ENCODE measurements at regions not wholly inside any gene's neighbourhood (a gene's known extent, or its start where the extent isn't known, plus 50 kb on each side); places are given as distances from the start of the nearest gene placed in this dataset.
A peak's percentile ranks its signal among the peaks of the same experiment; 100 is the strongest.

DNA sequence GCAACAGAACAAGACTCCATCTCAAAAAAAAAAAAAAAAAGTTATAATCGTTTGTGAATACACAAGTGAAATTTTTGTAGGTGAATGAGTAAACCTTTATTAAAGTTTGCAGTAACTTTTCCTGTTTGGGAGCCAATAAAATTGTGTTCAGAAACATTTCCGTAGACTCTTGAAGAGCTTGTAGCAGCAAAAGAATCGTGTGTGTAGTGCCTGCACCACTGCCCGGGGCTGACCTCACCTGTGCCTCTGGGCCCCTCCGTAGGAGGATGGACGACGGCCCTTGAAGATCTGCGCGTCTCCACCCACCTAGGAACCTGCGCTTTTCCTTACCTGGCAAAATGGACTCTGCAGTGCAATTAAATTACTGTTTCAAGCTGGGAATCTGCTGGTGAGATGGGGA lies 366.0 kb downstream of the THBS2 start:
- H3K4me3 ChIP-seq (ENCODE audit: low read length in 2 of 2): no peak overlapping the region
- H3K4me1 ChIP-seq (ENCODE audit: control insufficient read depth in 2 of 2, insufficient read depth in 2 of 2, low read length in 2 of 2): no peaks in the 10 kb centered on the region
- H3K27ac ChIP-seq (ENCODE audit: low read depth in 1 of 2, low read length in 1 of 2): no peak overlapping the region
- DNase-seq (ENCODE audit: low read depth in 6 of 9, low spot score in 9 of 9): no peak
- no peaks in the 10 kb centered on the region for H3K36me3 ChIP-seq (ENCODE audit: control insufficient read depth in 2 of 2, insufficient read depth in 2 of 2, low read length in 1 of 2)
- no peaks in the 10 kb centered on the region for H3K9me3 ChIP-seq (ENCODE audit: control insufficient read depth in 2 of 2, insufficient read depth in 1 of 2, low read length in 1 of 2)
- 94% methylated on average over 10 of the region's 10 CpGs for WGBS
- peaks cover 0 to 2% of the 10 kb centered on the region in 2 donors for H3K27me3 ChIP-seq (ENCODE audit: control insufficient read depth in 2 of 2, insufficient read depth in 1 of 2, low read length in 1 of 2)

DNA sequence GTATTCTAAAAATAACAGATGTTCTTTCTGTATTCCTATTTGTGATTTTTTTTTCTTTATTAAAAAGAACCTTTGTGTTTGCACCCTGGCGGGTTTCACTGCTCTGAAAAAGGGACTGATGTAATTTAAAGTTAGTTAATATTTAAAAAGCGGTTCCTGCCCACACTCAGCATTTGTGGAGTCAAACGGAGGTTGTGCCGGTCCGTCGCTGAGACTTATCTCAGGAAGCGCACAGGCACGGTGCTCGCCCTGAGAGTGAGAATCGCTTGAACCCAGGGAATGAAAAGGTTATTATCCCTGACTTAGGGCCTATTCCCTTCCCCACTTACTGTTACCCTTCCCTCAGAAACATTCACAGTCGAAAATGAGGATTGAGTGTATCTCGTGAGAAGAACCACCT lies 366.7 kb downstream of the THBS2 start:
- Histone ChIP-seq H3K36me3 (ENCODE audit: control insufficient read depth in 2 of 2, insufficient read depth in 2 of 2, low read length in 1 of 2) (no peaks in the 10 kb centered on the region), H3K27ac (ENCODE audit: low read depth in 1 of 2, low read length in 1 of 2) (no peak overlapping the region), H3K9me3 (ENCODE audit: control insufficient read depth in 2 of 2, insufficient read depth in 1 of 2, low read length in 1 of 2) (no peaks in the 10 kb centered on the region), H3K4me3 (ENCODE audit: low read length in 2 of 2) (no peak overlapping the region), H3K27me3 (ENCODE audit: control insufficient read depth in 2 of 2, insufficient read depth in 1 of 2, low read length in 1 of 2) (peaks cover 0 to 2% of the 10 kb centered on the region in 2 donors), H3K4me1 (ENCODE audit: control insufficient read depth in 2 of 2, insufficient read depth in 2 of 2, low read length in 2 of 2) (no peaks in the 10 kb centered on the region)
- 94% methylated on average over 12 of the region's 12 CpGs for whole genome bisulfite sequencing
- no peak for DNase-seq (ENCODE audit: low read depth in 6 of 9, low spot score in 9 of 9)

DNA sequence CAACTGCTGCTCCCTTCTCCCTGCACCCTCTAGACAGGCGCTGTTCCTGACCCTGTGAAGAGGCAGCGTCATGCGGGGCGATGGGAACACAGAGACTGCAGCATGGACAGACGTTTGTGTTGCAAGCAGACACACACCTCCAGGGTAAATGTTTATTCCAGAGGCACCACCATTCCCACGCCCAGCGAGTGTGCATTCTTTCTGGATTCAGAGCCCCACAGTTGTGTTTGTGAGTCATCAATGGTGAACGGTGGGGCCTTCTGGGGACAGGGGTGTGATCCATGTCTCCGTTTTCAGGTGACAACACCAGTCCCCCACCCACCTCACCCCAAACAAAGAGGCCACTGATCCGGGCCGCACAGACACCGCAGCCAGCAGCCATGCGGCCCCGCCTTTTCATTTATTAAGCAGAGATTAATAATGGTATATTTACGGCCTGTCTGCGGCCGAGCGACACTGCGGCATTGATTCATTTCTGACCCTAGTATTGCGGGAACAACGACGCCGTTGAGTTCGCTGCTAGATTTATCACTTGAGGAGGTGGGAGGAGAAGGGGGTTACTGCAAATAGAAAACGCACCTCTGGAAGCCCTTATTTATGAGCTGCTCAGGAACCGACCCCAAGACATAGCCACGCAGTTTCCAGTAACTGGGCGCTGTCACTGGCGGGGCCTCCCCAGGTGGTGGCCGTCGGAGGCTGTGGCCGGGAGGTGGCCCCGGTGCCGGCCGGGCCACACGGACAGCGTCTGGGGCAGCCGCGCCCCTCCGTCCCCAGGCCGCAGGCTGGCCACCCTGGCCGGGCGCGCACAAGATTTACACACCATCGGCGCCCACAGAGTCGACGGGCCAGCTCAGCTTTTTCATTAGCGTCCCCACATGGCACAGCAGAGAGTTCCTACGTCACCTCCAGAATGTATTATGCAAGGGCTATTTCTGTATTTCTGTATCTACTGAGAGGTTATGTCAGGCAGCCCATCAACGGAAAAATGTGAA lies 367.6 kb downstream of the THBS2 start:
- no peak for DNase-seq (ENCODE audit: low read depth in 6 of 9, low spot score in 9 of 9)
- WGBS: 96% methylated on average over 51 of the region's 51 CpGs

DNA sequence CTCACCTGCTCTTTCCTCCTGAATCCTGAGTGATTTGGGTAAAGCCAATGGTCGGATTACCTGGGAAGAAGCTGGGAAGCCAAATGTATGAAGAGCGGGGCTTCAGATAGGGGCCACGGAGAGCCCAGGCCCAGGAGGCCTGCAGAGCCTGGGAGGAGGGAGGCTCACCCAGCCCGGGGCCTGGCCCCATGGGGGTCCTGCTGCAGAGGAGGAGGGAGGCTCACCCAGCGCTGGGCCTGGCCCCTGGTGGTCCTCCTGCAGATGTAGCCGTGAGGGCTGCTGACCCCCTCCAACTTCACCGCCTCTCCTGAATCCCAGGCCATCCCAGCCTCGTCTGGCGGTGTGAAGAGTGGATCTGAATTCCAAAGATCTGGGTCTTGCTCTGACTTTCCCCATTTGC lies 368.4 kb downstream of the THBS2 start:
- peaks cover 0 to 2% of the 10 kb centered on the region in 2 donors for H3K27me3 ChIP-seq (ENCODE audit: control insufficient read depth in 2 of 2, insufficient read depth in 1 of 2, low read length in 1 of 2)
- H3K36me3 ChIP-seq (ENCODE audit: control insufficient read depth in 2 of 2, insufficient read depth in 2 of 2, low read length in 1 of 2): no peaks in the 10 kb centered on the region
- no peaks in the 10 kb centered on the region for H3K9me3 ChIP-seq (ENCODE audit: control insufficient read depth in 2 of 2, insufficient read depth in 1 of 2, low read length in 1 of 2)
- H3K27ac ChIP-seq (ENCODE audit: low read depth in 1 of 2, low read length in 1 of 2): no peak overlapping the region
- 93% methylated on average over 9 of the region's 9 CpGs for WGBS
- no peak overlapping the region for H3K4me3 ChIP-seq (ENCODE audit: low read length in 2 of 2)
- DNase-seq (ENCODE audit: low read depth in 6 of 9, low spot score in 9 of 9): no peak
- H3K4me1 ChIP-seq (ENCODE audit: control insufficient read depth in 2 of 2, insufficient read depth in 2 of 2, low read length in 2 of 2): no peaks in the 10 kb centered on the region

More for the DNA sequence above, 367.6 kb downstream of the THBS2 start:
- H3K9me3 ChIP-seq (ENCODE audit: control insufficient read depth in 2 of 2, insufficient read depth in 1 of 2, low read length in 1 of 2): no peaks in the 10 kb centered on the region
- no peaks in the 10 kb centered on the region for H3K36me3 ChIP-seq (ENCODE audit: control insufficient read depth in 2 of 2, insufficient read depth in 2 of 2, low read length in 1 of 2)
- H3K27me3 ChIP-seq (ENCODE audit: control insufficient read depth in 2 of 2, insufficient read depth in 1 of 2, low read length in 1 of 2): peaks cover 0 to 2% of the 10 kb centered on the region in 2 donors
- H3K4me1 ChIP-seq (ENCODE audit: control insufficient read depth in 2 of 2, insufficient read depth in 2 of 2, low read length in 2 of 2): no peaks in the 10 kb centered on the region
- no peak overlapping the region for H3K27ac ChIP-seq (ENCODE audit: low read depth in 1 of 2, low read length in 1 of 2)
- H3K4me3 ChIP-seq (ENCODE audit: low read length in 2 of 2): no peak overlapping the region

DNA sequence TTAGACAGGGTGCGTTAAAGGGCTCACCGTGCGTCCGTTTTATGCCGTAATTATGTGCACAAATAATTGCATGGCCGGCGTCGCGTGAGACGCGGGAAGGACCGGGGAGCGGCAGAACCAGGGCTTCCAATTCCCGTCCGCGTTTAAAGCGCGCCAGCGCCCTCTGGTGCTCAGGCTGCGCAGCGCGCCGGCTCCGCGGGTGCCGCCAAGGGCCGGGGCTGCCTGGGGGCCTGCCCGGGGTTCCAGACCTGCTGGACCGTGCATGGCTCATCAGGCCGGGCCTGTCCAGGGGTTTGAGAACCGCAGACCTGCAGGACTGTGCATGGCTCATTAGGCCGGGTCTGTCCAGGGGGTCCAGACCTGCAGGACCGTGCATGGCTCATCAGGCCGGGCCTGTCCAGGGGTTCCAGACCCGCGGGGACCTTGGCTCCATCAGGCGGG lies 369.0 kb downstream of the THBS2 start:
- peak in 7 of 9 donors; percentile 29 to 61 (median 43) for DNase-seq (ENCODE audit: low read depth in 6 of 9, low spot score in 9 of 9)
- Histone ChIP-seq H3K27me3 (ENCODE audit: control insufficient read depth in 2 of 2, insufficient read depth in 1 of 2, low read length in 1 of 2) (peaks cover 0 to 2% of the 10 kb centered on the region in 2 donors), H3K9me3 (ENCODE audit: control insufficient read depth in 2 of 2, insufficient read depth in 1 of 2, low read length in 1 of 2) (no peaks in the 10 kb centered on the region), H3K4me1 (ENCODE audit: control insufficient read depth in 2 of 2, insufficient read depth in 2 of 2, low read length in 2 of 2) (no peaks in the 10 kb centered on the region), H3K36me3 (ENCODE audit: control insufficient read depth in 2 of 2, insufficient read depth in 2 of 2, low read length in 1 of 2) (no peaks in the 10 kb centered on the region), H3K27ac (ENCODE audit: low read depth in 1 of 2, low read length in 1 of 2) (no peak overlapping the region), H3K4me3 (ENCODE audit: low read length in 2 of 2) (peak overlapping the region in 1 of 2 donors; percentile 41)
- 18% methylated on average over 37 of the region's 37 CpGs for WGBS

DNA sequence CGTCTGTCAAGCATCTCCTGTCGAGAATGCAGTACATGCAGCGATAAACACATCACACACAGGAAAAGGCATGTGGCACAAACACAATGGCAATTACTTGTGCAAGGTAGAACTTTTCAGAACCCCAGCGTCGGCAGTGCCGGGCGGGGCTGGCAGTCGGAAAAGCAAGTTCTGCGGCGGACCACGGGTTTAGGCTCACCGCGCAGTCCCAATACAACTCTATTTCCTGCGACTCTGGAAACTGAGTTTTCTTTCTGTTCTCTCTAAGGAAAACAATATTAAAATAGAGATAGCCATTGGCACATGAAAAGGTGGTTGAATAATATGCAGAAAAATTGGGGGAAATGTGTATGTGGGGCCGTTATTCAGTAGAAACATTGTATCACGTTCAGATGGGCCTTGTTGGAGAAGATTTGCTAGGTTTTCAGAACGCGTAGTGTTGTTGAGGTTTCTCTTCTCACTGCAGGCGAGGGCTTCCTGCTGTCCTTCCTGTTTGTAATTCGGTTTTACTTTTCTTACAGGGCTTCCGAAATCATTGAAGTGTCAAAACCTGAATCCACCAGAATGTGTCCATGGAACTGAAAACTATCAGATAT lies 369.5 kb downstream of the THBS2 start:
- H3K4me1 ChIP-seq (ENCODE audit: control insufficient read depth in 2 of 2, insufficient read depth in 2 of 2, low read length in 2 of 2): no peaks in the 10 kb centered on the region
- H3K9me3 ChIP-seq (ENCODE audit: control insufficient read depth in 2 of 2, insufficient read depth in 1 of 2, low read length in 1 of 2): no peaks in the 10 kb centered on the region
- H3K27me3 ChIP-seq (ENCODE audit: control insufficient read depth in 2 of 2, insufficient read depth in 1 of 2, low read length in 1 of 2): peaks cover 0 to 2% of the 10 kb centered on the region in 2 donors
- no peak overlapping the region for H3K27ac ChIP-seq (ENCODE audit: low read depth in 1 of 2, low read length in 1 of 2)
- WGBS: 70% methylated on average over 21 of the region's 21 CpGs
- H3K4me3 ChIP-seq (ENCODE audit: low read length in 2 of 2): peak overlapping the region in 1 of 2 donors; percentile 41
- H3K36me3 ChIP-seq (ENCODE audit: control insufficient read depth in 2 of 2, insufficient read depth in 2 of 2, low read length in 1 of 2): no peaks in the 10 kb centered on the region
- peak in 2 of 9 donors; percentile 36 to 44 for DNase-seq (ENCODE audit: low read depth in 6 of 9, low spot score in 9 of 9)

DNA sequence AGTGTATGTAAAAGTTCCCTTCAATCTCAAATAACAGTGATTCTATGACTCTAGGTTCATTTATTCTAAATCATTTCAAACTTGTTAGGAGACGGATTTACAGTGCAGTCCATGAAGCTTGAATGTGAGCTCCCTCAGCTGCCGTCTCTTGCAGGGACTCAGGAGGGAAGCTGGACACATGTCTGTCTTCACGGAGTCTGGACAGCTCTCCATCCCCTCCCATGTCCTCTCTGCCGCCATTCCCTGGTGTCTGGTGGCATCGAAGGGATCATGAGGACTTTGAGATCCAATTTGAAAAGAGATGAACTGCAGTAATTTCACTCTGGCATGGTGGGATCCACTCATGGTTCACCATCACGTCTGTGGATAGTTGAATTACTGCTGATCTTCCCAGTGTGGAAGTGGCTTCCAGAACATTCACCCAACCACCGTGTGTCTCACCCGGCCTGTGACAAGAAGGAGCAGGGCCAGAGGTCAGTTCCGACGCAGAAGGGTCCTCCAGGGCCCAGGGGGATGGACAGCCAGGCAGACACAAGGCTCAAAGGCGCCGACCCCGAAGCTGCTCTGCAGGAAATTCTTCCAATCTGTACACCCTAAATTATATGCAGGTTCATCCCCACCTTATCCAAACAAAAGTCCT lies 370.1 kb downstream of the THBS2 start:
- H3K4me1 ChIP-seq (ENCODE audit: control insufficient read depth in 2 of 2, insufficient read depth in 2 of 2, low read length in 2 of 2): no peaks in the 10 kb centered on the region
- no peaks in the 10 kb centered on the region for H3K9me3 ChIP-seq (ENCODE audit: control insufficient read depth in 2 of 2, insufficient read depth in 1 of 2, low read length in 1 of 2)
- no peaks in the 10 kb centered on the region for H3K36me3 ChIP-seq (ENCODE audit: control insufficient read depth in 2 of 2, insufficient read depth in 2 of 2, low read length in 1 of 2)
- H3K27ac ChIP-seq (ENCODE audit: low read depth in 1 of 2, low read length in 1 of 2): no peak overlapping the region
- peaks cover 0 to 2% of the 10 kb centered on the region in 2 donors for H3K27me3 ChIP-seq (ENCODE audit: control insufficient read depth in 2 of 2, insufficient read depth in 1 of 2, low read length in 1 of 2)
- DNase-seq (ENCODE audit: low read depth in 6 of 9, low spot score in 9 of 9): no peak
- H3K4me3 ChIP-seq (ENCODE audit: low read length in 2 of 2): no peak overlapping the region
- 97% methylated on average over 13 of the region's 13 CpGs for WGBS

DNA sequence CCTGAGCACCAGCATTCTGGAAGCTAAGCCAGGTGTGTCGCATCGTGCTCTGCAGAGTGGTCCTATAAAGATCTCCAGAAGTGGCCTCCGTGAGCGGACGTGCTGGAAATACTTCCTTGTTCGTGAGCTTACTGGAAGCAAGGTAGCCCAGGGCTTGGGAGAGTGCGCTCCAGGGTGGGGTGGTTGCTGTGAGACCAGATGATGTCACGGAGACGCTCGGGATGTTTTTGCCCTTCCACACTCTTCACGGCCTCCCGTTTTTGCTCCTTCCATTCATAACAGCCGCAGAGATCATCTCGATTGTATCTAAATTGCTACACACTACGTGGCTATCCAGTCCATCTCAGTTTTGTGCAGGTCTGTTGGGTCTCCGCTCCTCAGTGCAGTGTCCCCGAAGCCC lies 373.4 kb downstream of the THBS2 start:
- no peaks in the 10 kb centered on the region for H3K36me3 ChIP-seq (ENCODE audit: control insufficient read depth in 2 of 2, insufficient read depth in 2 of 2, low read length in 1 of 2)
- 87% methylated on average over 17 of the region's 17 CpGs for WGBS

DNA sequence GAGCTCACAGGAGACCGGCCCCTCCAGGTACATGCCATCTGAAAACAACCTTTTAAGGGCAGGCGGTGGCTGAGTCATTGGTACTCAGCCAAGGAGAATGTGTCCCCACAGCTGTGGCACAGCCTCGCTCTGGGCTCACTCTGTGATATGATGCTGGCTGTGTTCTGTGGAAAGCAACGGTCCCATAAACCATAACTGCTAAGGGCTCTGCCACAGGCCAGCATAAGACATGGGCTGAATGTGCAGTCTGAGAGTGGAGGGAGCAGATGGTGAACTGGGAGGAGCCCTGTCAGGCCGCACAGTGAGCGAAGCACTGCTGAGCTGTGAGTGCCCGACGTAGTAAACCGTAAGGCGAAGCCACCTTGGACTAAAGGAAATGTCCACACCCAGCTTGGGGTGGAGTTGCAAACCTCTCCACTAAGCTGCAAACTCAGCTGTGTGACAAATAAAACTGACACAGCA lies 375.8 kb downstream of the THBS2 start:
- Histone ChIP-seq H3K9me3 (ENCODE audit: control insufficient read depth in 2 of 2, insufficient read depth in 1 of 2, low read length in 1 of 2) (no peaks in the 10 kb centered on the region), H3K4me3 (ENCODE audit: low read length in 2 of 2) (no peak overlapping the region), H3K4me1 (ENCODE audit: control insufficient read depth in 2 of 2, insufficient read depth in 2 of 2, low read length in 2 of 2) (no peaks in the 10 kb centered on the region), H3K36me3 (ENCODE audit: control insufficient read depth in 2 of 2, insufficient read depth in 2 of 2, low read length in 1 of 2) (no peaks in the 10 kb centered on the region), H3K27me3 (ENCODE audit: control insufficient read depth in 2 of 2, insufficient read depth in 1 of 2, low read length in 1 of 2) (no peaks in the 10 kb centered on the region), H3K27ac (ENCODE audit: low read depth in 1 of 2, low read length in 1 of 2) (no peak overlapping the region)
- DNase-seq (ENCODE audit: low read depth in 6 of 9, low spot score in 9 of 9): no peak
- WGBS: 82% methylated on average over 10 of the region's 10 CpGs

More for the DNA sequence above, 373.4 kb downstream of the THBS2 start:
- Histone ChIP-seq H3K27ac (ENCODE audit: low read depth in 1 of 2, low read length in 1 of 2) (no peak overlapping the region), H3K4me1 (ENCODE audit: control insufficient read depth in 2 of 2, insufficient read depth in 2 of 2, low read length in 2 of 2) (no peaks in the 10 kb centered on the region), H3K27me3 (ENCODE audit: control insufficient read depth in 2 of 2, insufficient read depth in 1 of 2, low read length in 1 of 2) (peaks cover 0 to 2% of the 10 kb centered on the region in 2 donors), H3K9me3 (ENCODE audit: control insufficient read depth in 2 of 2, insufficient read depth in 1 of 2, low read length in 1 of 2) (no peaks in the 10 kb centered on the region), H3K4me3 (ENCODE audit: low read length in 2 of 2) (no peak overlapping the region)
- DNase-seq (ENCODE audit: low read depth in 6 of 9, low spot score in 9 of 9): no peak

All from thymus (tissue), 11 donors.